HepG2 (cell line): ENCODE measurements at regions not wholly inside any gene's neighbourhood (a gene's known extent, or its start where the extent isn't known, plus 50 kb on each side); places are given as distances from the start of the nearest gene placed in this dataset.
A peak's percentile ranks its signal among the peaks of the same experiment; 100 is the strongest.

Experiments used
- ARHGAP35 ChIP-seq: sonication (generic); formaldehyde crosslinking; IDR thresholded peaks from 2 replicates; pipeline ENCODE4 v1.9.0; 2022; ENCODE audit warnings: mild to moderate bottlenecking, inconsistent platforms, moderate library complexity, missing genetic modification reagents, borderline replicate concordance
- FOXK1 ChIP-seq: sonication (generic); formaldehyde crosslinking; IDR thresholded peaks from 2 replicates; pipeline ENCODE4 v1.4.0; 2020; ENCODE audit warnings: low read depth, missing genetic modification reagents, borderline replicate concordance
- GZF1 ChIP-seq: sonication (generic); formaldehyde crosslinking; IDR thresholded peaks from 2 replicates; pipeline ENCODE4 v1.5.1; 2020; ENCODE audit warnings: mild to moderate bottlenecking, missing genetic modification reagents
- HHEX ChIP-seq: IDR thresholded peaks from 2 replicates; pipeline ENCODE4 v1.6.1; 2016; ENCODE audit warnings: control low read depth
- HNRNPLL ChIP-seq: fragments of 200-400 bp; formaldehyde crosslinking; IDR thresholded peaks from 2 replicates; pipeline ENCODE4 v1.6.1; 2017; ENCODE audit warnings: mild to moderate bottlenecking, low read depth, low read length; ENCODE audit not compliant: poor library complexity, severe bottlenecking
- KDM1A ChIP-seq: IDR thresholded peaks from 2 replicates; pipeline ENCODE4 v1.6.1; 2016; ENCODE audit warnings: missing compliant biosample characterization
- NR2C2 ChIP-seq: sonication (generic); formaldehyde crosslinking; IDR thresholded peaks from 2 replicates; pipeline ENCODE4 v1.4.0; 2020; ENCODE audit warnings: missing genetic modification reagents, mild to moderate bottlenecking, moderate library complexity, borderline replicate concordance
- PRMT3 ChIP-seq: sonication (generic); formaldehyde crosslinking; IDR thresholded peaks from 2 replicates; pipeline ENCODE4 v1.8.1; 2022; ENCODE audit warnings: low read depth, mild to moderate bottlenecking, moderate library complexity, missing genetic modification reagents, borderline replicate concordance
- RFX5 ChIP-seq: IDR thresholded peaks from 2 replicates; pipeline ENCODE4 v1.6.1; 2011; ENCODE audit warnings: low read depth, low read length, improper control_type of control experiment
- SETDB1 ChIP-seq: sonication (generic); formaldehyde crosslinking; IDR thresholded peaks from 2 replicates; pipeline ENCODE4 v1.5.1; 2020; ENCODE audit warnings: missing genetic modification reagents, mild to moderate bottlenecking, borderline replicate concordance
- SP4 ChIP-seq: sonication (generic); formaldehyde crosslinking; IDR thresholded peaks from 2 replicates; pipeline ENCODE4 v1.8.1; 2023; ENCODE audit warnings: mild to moderate bottlenecking, missing genetic modification reagents
- TGIF2 ChIP-seq: IDR thresholded peaks from 2 replicates; pipeline ENCODE4 v1.6.1; 2016; ENCODE audit warnings: control low read depth, missing compliant biosample characterization
- ZNF136 ChIP-seq: sonication (generic); formaldehyde crosslinking; IDR thresholded peaks from 2 replicates; pipeline ENCODE4 v1.8.1; 2022; ENCODE audit warnings: low read depth, mild to moderate bottlenecking, moderate library complexity, missing genetic modification reagents
- ZNF317 ChIP-seq: sonication (generic); formaldehyde crosslinking; IDR thresholded peaks from 2 replicates; pipeline ENCODE4 v1.5.0; 2020; ENCODE audit warnings: mild to moderate bottlenecking, missing genetic modification reagents
- ZNF557 ChIP-seq: sonication (generic); formaldehyde crosslinking; IDR thresholded peaks from 2 replicates; pipeline ENCODE4 v1.4.0; 2020; ENCODE audit warnings: missing genetic modification reagents
- ZNF768 ChIP-seq: sonication (generic); formaldehyde crosslinking; IDR thresholded peaks from 2 replicates; pipeline ENCODE4 v1.4.0; 2020; ENCODE audit warnings: missing genetic modification reagents
- ZSCAN30 ChIP-seq: sonication (generic); formaldehyde crosslinking; IDR thresholded peaks from 2 replicates; pipeline ENCODE4 v1.5.0; 2020; ENCODE audit warnings: mild to moderate bottlenecking, missing genetic modification reagents
- TF ChIP-seq, protein P1 (sequence below): IDR thresholded peaks from 2 replicates; pipeline ENCODE4 v1.6.1; 2016; ENCODE audit warnings: missing genetic modification reagents, missing compliant biosample characterization
- TF ChIP-seq, protein P2 (sequence below): sonication (generic); formaldehyde crosslinking; IDR thresholded peaks from 2 replicates; pipeline ENCODE4 v1.4.0; 2020; ENCODE audit warnings: missing genetic modification reagents
- TF ChIP-seq, protein P3 (sequence below): sonication (generic); formaldehyde crosslinking; IDR thresholded peaks from 2 replicates; pipeline ENCODE4 v1.5.0; 2020; ENCODE audit warnings: missing genetic modification reagents, mild to moderate bottlenecking, borderline replicate concordance
- TF ChIP-seq, protein P4 (sequence below): IDR thresholded peaks from 2 replicates; pipeline ENCODE4 v1.6.1; 2012; ENCODE audit warnings: low read length, improper control_type of control experiment
- TF ChIP-seq, protein P5 (sequence below): IDR thresholded peaks from 2 replicates; pipeline ENCODE4 v1.6.1; 2016

DNA sequence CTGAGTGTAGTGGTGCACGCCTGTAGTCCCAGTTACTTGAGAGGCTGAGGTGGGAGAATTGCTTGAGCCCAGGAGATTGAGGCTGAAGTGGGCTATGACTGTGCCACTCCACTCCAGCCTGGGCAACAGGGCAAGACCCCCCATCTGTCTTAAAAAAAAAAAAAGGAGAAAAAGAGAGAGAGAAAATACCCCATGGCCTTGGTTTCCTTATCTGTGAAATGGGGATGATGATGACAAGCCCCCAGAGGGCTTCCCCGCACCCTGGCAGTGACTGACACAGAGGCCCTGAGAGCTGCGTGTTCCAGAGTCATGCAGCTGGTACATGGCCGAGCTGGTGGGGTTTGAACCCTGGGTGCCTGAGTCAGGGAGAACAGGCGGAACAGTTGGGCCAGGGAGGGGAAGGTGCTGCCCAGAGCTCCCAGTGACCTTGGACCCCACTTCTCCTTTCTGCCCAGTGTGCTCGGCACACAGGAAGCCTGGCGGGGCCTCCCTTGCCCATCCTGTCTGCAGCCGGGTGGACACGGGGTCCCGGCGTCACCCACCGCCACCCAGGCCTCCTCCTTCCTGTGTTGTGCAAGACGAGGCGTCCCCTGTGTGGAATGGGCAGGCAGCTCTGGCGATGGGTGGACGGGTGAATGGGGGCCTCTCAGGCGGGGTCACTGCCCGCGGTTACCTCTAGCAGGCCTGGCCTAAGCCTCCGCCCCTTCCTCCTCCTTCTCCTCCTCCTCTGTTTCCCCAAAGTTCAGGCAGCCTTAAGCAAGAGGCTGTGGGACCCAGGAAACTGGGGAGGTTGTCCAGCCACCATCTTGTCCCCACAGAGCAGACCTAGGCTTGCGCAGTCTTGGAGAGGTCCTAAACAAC lies 84.2 kb downstream of the CEBPB start (continued):
- TF ChIP-seq ZNF557 (CRISPR knock-in tag), result no peak; the same call in 1 of the 2 replicates
- no peak for TF ChIP-seq ZSCAN30
- peak; percentile 85; the same call in 1 of the 2 replicates for TF ChIP-seq NR2C2 (CRISPR knock-in tag)
- peak; percentile 91; the same call in 1 of the 2 replicates for TF ChIP-seq ARHGAP35 (CRISPR knock-in tag)
- TF ChIP-seq, protein P1, sequence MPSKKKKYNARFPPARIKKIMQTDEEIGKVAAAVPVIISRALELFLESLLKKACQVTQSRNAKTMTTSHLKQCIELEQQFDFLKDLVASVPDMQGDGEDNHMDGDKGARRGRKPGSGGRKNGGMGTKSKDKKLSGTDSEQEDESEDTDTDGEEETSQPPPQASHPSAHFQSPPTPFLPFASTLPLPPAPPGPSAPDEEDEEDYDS (CRISPR knock-in tag), result peak; percentile 34; the same call in 1 of the 2 replicates
- peak; percentile 79; the same call in 1 of the 2 replicates for TF ChIP-seq GZF1 (CRISPR knock-in tag)
- TF ChIP-seq SP4 (CRISPR knock-in tag), result peak; percentile 96
- TF ChIP-seq HNRNPLL, result peak; percentile 62
- TF ChIP-seq, protein P2, sequence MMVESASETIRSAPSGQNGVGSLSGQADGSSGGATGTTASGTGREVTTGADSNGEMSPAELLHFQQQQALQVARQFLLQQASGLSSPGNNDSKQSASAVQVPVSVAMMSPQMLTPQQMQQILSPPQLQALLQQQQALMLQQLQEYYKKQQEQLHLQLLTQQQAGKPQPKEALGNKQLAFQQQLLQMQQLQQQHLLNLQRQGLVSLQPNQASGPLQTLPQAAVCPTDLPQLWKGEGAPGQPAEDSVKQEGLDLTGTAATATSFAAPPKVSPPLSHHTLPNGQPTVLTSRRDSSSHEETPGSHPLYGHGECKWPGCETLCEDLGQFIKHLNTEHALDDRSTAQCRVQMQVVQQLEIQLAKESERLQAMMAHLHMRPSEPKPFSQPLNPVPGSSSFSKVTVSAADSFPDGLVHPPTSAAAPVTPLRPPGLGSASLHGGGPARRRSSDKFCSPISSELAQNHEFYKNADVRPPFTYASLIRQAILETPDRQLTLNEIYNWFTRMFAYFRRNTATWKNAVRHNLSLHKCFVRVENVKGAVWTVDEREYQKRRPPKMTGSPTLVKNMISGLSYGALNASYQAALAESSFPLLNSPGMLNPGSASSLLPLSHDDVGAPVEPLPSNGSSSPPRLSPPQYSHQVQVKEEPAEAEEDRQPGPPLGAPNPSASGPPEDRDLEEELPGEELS (CRISPR knock-in tag), result peak; percentile 95
- no peak for TF ChIP-seq HHEX
- peak; percentile 94 for TF ChIP-seq ZNF317
- TF ChIP-seq KDM1A (CRISPR knock-in tag), result peak; percentile 90
- TF ChIP-seq, protein P3, sequence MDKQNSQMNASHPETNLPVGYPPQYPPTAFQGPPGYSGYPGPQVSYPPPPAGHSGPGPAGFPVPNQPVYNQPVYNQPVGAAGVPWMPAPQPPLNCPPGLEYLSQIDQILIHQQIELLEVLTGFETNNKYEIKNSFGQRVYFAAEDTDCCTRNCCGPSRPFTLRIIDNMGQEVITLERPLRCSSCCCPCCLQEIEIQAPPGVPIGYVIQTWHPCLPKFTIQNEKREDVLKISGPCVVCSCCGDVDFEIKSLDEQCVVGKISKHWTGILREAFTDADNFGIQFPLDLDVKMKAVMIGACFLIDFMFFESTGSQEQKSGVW, result no peak
- TF ChIP-seq, protein P4, sequence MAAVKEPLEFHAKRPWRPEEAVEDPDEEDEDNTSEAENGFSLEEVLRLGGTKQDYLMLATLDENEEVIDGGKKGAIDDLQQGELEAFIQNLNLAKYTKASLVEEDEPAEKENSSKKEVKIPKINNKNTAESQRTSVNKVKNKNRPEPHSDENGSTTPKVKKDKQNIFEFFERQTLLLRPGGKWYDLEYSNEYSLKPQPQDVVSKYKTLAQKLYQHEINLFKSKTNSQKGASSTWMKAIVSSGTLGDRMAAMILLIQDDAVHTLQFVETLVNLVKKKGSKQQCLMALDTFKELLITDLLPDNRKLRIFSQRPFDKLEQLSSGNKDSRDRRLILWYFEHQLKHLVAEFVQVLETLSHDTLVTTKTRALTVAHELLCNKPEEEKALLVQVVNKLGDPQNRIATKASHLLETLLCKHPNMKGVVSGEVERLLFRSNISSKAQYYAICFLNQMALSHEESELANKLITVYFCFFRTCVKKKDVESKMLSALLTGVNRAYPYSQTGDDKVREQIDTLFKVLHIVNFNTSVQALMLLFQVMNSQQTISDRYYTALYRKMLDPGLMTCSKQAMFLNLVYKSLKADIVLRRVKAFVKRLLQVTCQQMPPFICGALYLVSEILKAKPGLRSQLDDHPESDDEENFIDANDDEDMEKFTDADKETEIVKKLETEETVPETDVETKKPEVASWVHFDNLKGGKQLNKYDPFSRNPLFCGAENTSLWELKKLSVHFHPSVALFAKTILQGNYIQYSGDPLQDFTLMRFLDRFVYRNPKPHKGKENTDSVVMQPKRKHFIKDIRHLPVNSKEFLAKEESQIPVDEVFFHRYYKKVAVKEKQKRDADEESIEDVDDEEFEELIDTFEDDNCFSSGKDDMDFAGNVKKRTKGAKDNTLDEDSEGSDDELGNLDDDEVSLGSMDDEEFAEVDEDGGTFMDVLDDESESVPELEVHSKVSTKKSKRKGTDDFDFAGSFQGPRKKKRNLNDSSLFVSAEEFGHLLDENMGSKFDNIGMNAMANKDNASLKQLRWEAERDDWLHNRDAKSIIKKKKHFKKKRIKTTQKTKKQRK, result no peak
- TF ChIP-seq, protein P5, sequence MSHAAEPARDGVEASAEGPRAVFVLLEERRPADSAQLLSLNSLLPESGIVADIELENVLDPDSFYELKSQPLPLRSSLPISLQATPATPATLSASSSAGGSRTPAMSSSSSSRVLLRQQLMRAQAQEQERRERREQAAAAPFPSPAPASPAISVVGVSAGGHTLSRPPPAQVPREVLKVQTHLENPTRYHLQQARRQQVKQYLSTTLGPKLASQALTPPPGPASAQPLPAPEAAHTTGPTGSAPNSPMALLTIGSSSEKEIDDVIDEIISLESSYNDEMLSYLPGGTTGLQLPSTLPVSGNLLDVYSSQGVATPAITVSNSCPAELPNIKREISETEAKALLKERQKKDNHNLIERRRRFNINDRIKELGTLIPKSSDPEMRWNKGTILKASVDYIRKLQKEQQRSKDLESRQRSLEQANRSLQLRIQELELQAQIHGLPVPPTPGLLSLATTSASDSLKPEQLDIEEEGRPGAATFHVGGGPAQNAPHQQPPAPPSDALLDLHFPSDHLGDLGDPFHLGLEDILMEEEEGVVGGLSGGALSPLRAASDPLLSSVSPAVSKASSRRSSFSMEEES, result peak; percentile 88
- TF ChIP-seq PRMT3, result no peak
- TF ChIP-seq ZNF768 (CRISPR knock-in tag), result peak; percentile 84; the same call in 1 of the 2 replicates
- TF ChIP-seq ZNF136 (CRISPR knock-in tag), result no peak
- no peak for TF ChIP-seq RFX5
- peak; percentile 86; the same call in 1 of the 2 replicates for TF ChIP-seq FOXK1 (CRISPR knock-in tag)
- TF ChIP-seq TGIF2 (CRISPR knock-in tag), result 0 out of 2 replicates have a peak, but pooled peaks have one; percentile 24
- no peak for TF ChIP-seq SETDB1
